IMR-90 (cell line): ENCODE measurements at regions not wholly inside any gene's neighbourhood (a gene's known extent, or its start where the extent isn't known, plus 50 kb on each side); places are given as distances from the start of the nearest gene placed in this dataset.

Source experiments
- ATAC-seq: fragments of 200-7000 bp; cut with Tn5 transposase; 2 replicates; pipeline ENCODE4 v1.9.1; 2020; ENCODE audit warnings: low read depth, mild to moderate bottlenecking, moderate library complexity
- BruUV-seq: library from RNA; stranded (reverse); fragments of 400-500 nt; replicated peaks from 2 replicates; lab custom pipeline; 2021; lab: Mats Ljungman, UMichigan
- CTCF ChIA-PET: fragments of 300-600 bp; formaldehyde crosslinking; extraction: SDS; loops from one replicate; lab custom pipeline; 2021; ENCODE audit warnings: antibody characterized with exemption; lab: Yijun Ruan, JAX
- POLR2A ChIA-PET: fragments of 300-600 bp; sonication (Branson Sonifier 250); formaldehyde crosslinking; loops from one replicate; lab custom pipeline; 2022; ENCODE audit warnings: antibody characterized with exemption; ENCODE audit not compliant: unreplicated experiment; lab: Charles Lee
- DNase-seq: peaks from one replicate; pipeline ENCODE4 v3.0.0; 2013
- H2AFZ ChIP-seq: replicated peaks from 2 replicates; pipeline ENCODE3; 2013; ENCODE audit warnings: low read length, mild to moderate bottlenecking; ENCODE audit not compliant: poor library complexity
- H2AK5ac ChIP-seq: 2 replicates; pipeline ENCODE4 v1.6.1; 2013; ENCODE audit warnings: low read depth, low read length, inconsistent platforms
- H2AK9ac ChIP-seq: replicated peaks from 2 replicates; pipeline ENCODE3; 2013; ENCODE audit warnings: mild to moderate bottlenecking, low read depth, low read length, moderate library complexity; ENCODE audit not compliant: poor library complexity
- H2BK120ac ChIP-seq: 2 replicates; pipeline ENCODE4 v1.6.1; 2013; ENCODE audit warnings: low read depth, low read length, inconsistent platforms
- H2BK15ac ChIP-seq: 3 replicates; pipeline ENCODE4 v1.6.1; 2013; ENCODE audit warnings: low read depth, low read length, inconsistent platforms
- H2BK20ac ChIP-seq: 2 replicates; pipeline ENCODE4 v1.6.1; 2013; ENCODE audit warnings: low read depth, mild to moderate bottlenecking, inconsistent platforms, low read length, moderate library complexity
- H2BK5ac ChIP-seq: 2 replicates; pipeline ENCODE4 v1.6.1; 2013; ENCODE audit warnings: mild to moderate bottlenecking, low read depth, low read length, inconsistent platforms; ENCODE audit not compliant: poor library complexity, severe bottlenecking
- H3K14ac ChIP-seq: replicated peaks from 2 replicates; pipeline ENCODE4 v1.6.1; 2013; ENCODE audit warnings: low read depth, low read length, inconsistent platforms
- H3K18ac ChIP-seq: 2 replicates; pipeline ENCODE4 v1.6.1; 2013; ENCODE audit warnings: low read depth, low read length, control low read depth
- H3K23ac ChIP-seq: 2 replicates; pipeline ENCODE4 v1.6.1; 2013; ENCODE audit warnings: low read depth, low read length, inconsistent platforms
- H3K27ac ChIP-seq: 2 replicates; pipeline ENCODE4 v1.5.1; 2013; ENCODE audit warnings: mild to moderate bottlenecking, control low read depth, low read length; ENCODE audit not compliant: insufficient read depth
- H3K27me3 ChIP-seq: 2 replicates; pipeline ENCODE4 v1.6.1; 2013; ENCODE audit warnings: low read length; ENCODE audit not compliant: control insufficient read depth, insufficient read depth
- H3K36me3 ChIP-seq: 2 replicates; pipeline ENCODE4 v1.6.1; 2013; ENCODE audit warnings: low read length, mixed read lengths; ENCODE audit not compliant: control insufficient read depth, insufficient read depth
- H3K4ac ChIP-seq: 2 replicates; pipeline ENCODE4 v1.6.1; 2013; ENCODE audit warnings: low read depth, low read length, inconsistent platforms
- H3K4me1 ChIP-seq: 2 replicates; pipeline ENCODE4 v1.6.1; 2013; ENCODE audit warnings: low read length, mixed read lengths; ENCODE audit not compliant: control insufficient read depth, insufficient read depth
- H3K4me2 ChIP-seq: 2 replicates; pipeline ENCODE4 v1.6.1; 2013; ENCODE audit warnings: low read depth, mild to moderate bottlenecking, control low read depth, low read length, moderate library complexity
- H3K4me3 ChIP-seq: 2 replicates; pipeline ENCODE4 v1.5.1; 2013; ENCODE audit warnings: low read depth, mild to moderate bottlenecking, control low read depth, low read length, moderate library complexity; ENCODE audit not compliant: insufficient read depth
- H3K56ac ChIP-seq: 2 replicates; pipeline ENCODE4 v1.6.1; 2013; ENCODE audit warnings: low read length, inconsistent platforms; ENCODE audit not compliant: insufficient read depth; ENCODE audit errors: extremely low read depth
- H3K79me1 ChIP-seq, 2 experiments: 2 replicates each; pipeline ENCODE4 v1.6.1; 2013; ENCODE audit warnings: low read length in 2 of 2, inconsistent platforms in 1 of 2, low read depth in 1 of 2
- H3K9ac ChIP-seq: 2 replicates; pipeline ENCODE4 v1.6.1; 2013; ENCODE audit warnings: low read depth, low read length, control low read depth
- H3K9me1 ChIP-seq: 2 replicates; pipeline ENCODE4 v1.6.1; 2013; ENCODE audit warnings: low read length, inconsistent platforms; ENCODE audit not compliant: insufficient read depth
- H3K9me3 ChIP-seq: 2 replicates; pipeline ENCODE4 v1.6.1; 2013; ENCODE audit warnings: low read length; ENCODE audit not compliant: control insufficient read depth, insufficient read depth
- H4K20me1 ChIP-seq: 2 replicates; pipeline ENCODE4 v1.6.1; 2013; ENCODE audit warnings: low read length, inconsistent platforms; ENCODE audit not compliant: insufficient read depth
- H4K5ac ChIP-seq: 2 replicates; pipeline ENCODE4 v1.6.1; 2013; ENCODE audit warnings: mild to moderate bottlenecking, low read depth, low read length, control low read depth
- H4K8ac ChIP-seq, 2 experiments: 2 replicates each; pipeline ENCODE4 v1.6.1; 2013; ENCODE audit warnings: low read depth in 2 of 2, low read length in 2 of 2, control low read depth in 1 of 2, inconsistent platforms in 1 of 2
- H4K91ac ChIP-seq: 2 replicates; pipeline ENCODE4 v1.6.1; 2013; ENCODE audit warnings: low read depth, low read length, inconsistent platforms; ENCODE audit not compliant: insufficient read depth
- BHLHE40 ChIP-seq: fragments of 150-350 bp; IDR thresholded peaks from 2 replicates; pipeline ENCODE4 v1.6.1; 2016; ENCODE audit warnings: mild to moderate bottlenecking, low read depth, low read length
- CHD1 ChIP-seq: IDR thresholded peaks from 2 replicates; pipeline ENCODE4 v1.6.1; 2012; ENCODE audit warnings: low read depth, low read length, improper control_type of control experiment
- ELK1 ChIP-seq: fragments of 150-350 bp; IDR thresholded peaks from 2 replicates; pipeline ENCODE4 v1.6.1; 2016; ENCODE audit warnings: low read depth, mild to moderate bottlenecking, low read length, moderate library complexity, borderline replicate concordance
- MAFK ChIP-seq: IDR thresholded peaks from 2 replicates; pipeline ENCODE4 v1.6.1; 2012; ENCODE audit warnings: low read depth, low read length, improper control_type of control experiment
- MAZ ChIP-seq: IDR thresholded peaks from 2 replicates; pipeline ENCODE4 v1.6.1; 2012; ENCODE audit warnings: low read depth, mild to moderate bottlenecking, low read length, improper control_type of control experiment, moderate library complexity, borderline replicate concordance
- MXI1 ChIP-seq: IDR thresholded peaks from 2 replicates; pipeline ENCODE4 v1.6.1; 2012; ENCODE audit warnings: low read depth, mild to moderate bottlenecking, low read length, moderate library complexity, borderline replicate concordance
- RFX5 ChIP-seq: IDR thresholded peaks from 2 replicates; pipeline ENCODE4 v1.8.0; 2012; ENCODE audit warnings: low read depth, mild to moderate bottlenecking, low read length, moderate library complexity
- SMC3 ChIP-seq: fragments of 150-350 bp; IDR thresholded peaks from 2 replicates; pipeline ENCODE4 v1.6.1; 2016; ENCODE audit warnings: low read depth, mild to moderate bottlenecking, antibody characterized with exemption, low read length, moderate library complexity
- WGBS, 2 experiments: methylation state at CpG; one replicate each; pipeline versions ENCODE4 v1.1.5 to v1.1.7; 2013; ENCODE audit warnings: missing lambda C conversion rate in 2 of 2; ENCODE audit not compliant: insufficient read length in 1 of 2; ENCODE audit errors: extremely low coverage in 2 of 2; 5-methylcytosine and 5-hydroxymethylcytosine counted together
- dilution Hi-C: fragments of 300-500 bp; cut with HindIII; formaldehyde crosslinking; loops from one replicate; pipeline ENCODE4 v1.14.3; 2018; ENCODE audit warnings: low sequenced_read_pairs; ENCODE audit not compliant: unreplicated experiment
- in situ Hi-C: fragments of 300-500 bp; cut with MboI; formaldehyde crosslinking; loops from 3 replicates; pipeline ENCODE4 v1.14.3; 2019; ENCODE audit warnings: low sequenced_read_pairs, inconsistent platforms, mixed read lengths
- intact Hi-C: fragments of 100-400 bp; cut with micrococcal nuclease; formaldehyde crosslinking; loops from 2 replicates; pipeline ENCODE4 v1.10.0; 2022
- TF ChIP-seq, protein P1 (sequence below): conservative IDR thresholded peaks from 2 replicates; pipeline ENCODE4 v1.5.1; 2012; ENCODE audit warnings: mild to moderate bottlenecking, low read depth, low read length, improper control_type of control experiment
- TF ChIP-seq, protein P2 (sequence below): fragments of 150-350 bp; IDR thresholded peaks from 2 replicates; pipeline ENCODE4 v1.6.1; 2017; ENCODE audit warnings: mild to moderate bottlenecking, antibody characterized with exemption, low read length, low read depth

GRCh38 chr2:455015-455705, 167.3 kb upstream of the ALKAL2 start:
- Histone ChIP-seq H4K91ac (no peak overlapping the region), H3K9me3 (peaks cover 38% of the 10 kb centered on the region), H4K8ac (no peak overlapping the region), H3K4me2 (no peak overlapping the region), H3K4me1 (no peaks in the 10 kb centered on the region), H3K4ac (no peak overlapping the region), H2BK120ac (no peak overlapping the region), H2BK15ac (no peak overlapping the region), H3K27ac (no peak overlapping the region), H3K56ac (no peak overlapping the region), H4K5ac (no peak overlapping the region), H2BK5ac (no peak overlapping the region), H3K27me3 (no peaks in the 10 kb centered on the region), H3K14ac (no peak overlapping the region), H2AK5ac (no peak overlapping the region), H3K36me3 (no peaks in the 10 kb centered on the region), H2BK20ac (no peak overlapping the region), H2AFZ (no peak overlapping the region), H3K9me1 (no peaks in the 10 kb centered on the region), H3K23ac (no peak overlapping the region), H2AK9ac (no peak overlapping the region), H4K20me1 (no peaks in the 10 kb centered on the region), H3K79me1 (no peaks in the 10 kb centered on the region), H3K4me3 (no peak overlapping the region), H3K18ac (no peak overlapping the region), H3K9ac (no peak overlapping the region)
- ATAC-seq, result no peak
- POLR2A ChIA-PET, result no interaction called here
- CTCF ChIA-PET, result no interaction called here
- in situ Hi-C loops (no loop called here), dilution Hi-C loops (no loop called here), intact Hi-C loops (no loop called here)
- no TSS peak for BruUV-seq
- WGBS, 2 experiments, result 0% methylated on average over 1 of the region's 17 CpGs; no CpG with 5 or more reads in 1 of the 2 experiments
- DNase-seq, result no peak
- no peak for TF ChIP-seq BHLHE40
- no peak for TF ChIP-seq ELK1
- TF ChIP-seq, protein P1, sequence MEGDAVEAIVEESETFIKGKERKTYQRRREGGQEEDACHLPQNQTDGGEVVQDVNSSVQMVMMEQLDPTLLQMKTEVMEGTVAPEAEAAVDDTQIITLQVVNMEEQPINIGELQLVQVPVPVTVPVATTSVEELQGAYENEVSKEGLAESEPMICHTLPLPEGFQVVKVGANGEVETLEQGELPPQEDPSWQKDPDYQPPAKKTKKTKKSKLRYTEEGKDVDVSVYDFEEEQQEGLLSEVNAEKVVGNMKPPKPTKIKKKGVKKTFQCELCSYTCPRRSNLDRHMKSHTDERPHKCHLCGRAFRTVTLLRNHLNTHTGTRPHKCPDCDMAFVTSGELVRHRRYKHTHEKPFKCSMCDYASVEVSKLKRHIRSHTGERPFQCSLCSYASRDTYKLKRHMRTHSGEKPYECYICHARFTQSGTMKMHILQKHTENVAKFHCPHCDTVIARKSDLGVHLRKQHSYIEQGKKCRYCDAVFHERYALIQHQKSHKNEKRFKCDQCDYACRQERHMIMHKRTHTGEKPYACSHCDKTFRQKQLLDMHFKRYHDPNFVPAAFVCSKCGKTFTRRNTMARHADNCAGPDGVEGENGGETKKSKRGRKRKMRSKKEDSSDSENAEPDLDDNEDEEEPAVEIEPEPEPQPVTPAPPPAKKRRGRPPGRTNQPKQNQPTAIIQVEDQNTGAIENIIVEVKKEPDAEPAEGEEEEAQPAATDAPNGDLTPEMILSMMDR, result no peak
- TF ChIP-seq CHD1, result no peak
- TF ChIP-seq MAZ, result no peak
- TF ChIP-seq MAFK, result no peak
- no peak for TF ChIP-seq SMC3
- no peak for TF ChIP-seq RFX5
- no peak for TF ChIP-seq MXI1
- TF ChIP-seq, protein P2, sequence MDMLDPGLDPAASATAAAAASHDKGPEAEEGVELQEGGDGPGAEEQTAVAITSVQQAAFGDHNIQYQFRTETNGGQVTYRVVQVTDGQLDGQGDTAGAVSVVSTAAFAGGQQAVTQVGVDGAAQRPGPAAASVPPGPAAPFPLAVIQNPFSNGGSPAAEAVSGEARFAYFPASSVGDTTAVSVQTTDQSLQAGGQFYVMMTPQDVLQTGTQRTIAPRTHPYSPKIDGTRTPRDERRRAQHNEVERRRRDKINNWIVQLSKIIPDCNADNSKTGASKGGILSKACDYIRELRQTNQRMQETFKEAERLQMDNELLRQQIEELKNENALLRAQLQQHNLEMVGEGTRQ, result no peak
